HCT116 (cell line): ENCODE measurements at regions not wholly inside any gene's neighbourhood (a gene's known extent, or its start where the extent isn't known, plus 50 kb on each side); places are given as distances from the start of the nearest gene placed in this dataset.

ENCODE experiments used
- ATAC-seq: fragments of 200-7000 bp; cut with Tn5 transposase; 2 replicates; pipeline ENCODE4 v1.9.1; 2020; ENCODE audit warnings: mild to moderate bottlenecking, moderate library complexity
- BruUV-seq: library from RNA; stranded (reverse); fragments of 400-500 nt; replicated peaks from 2 replicates; lab custom pipeline; 2021; lab: Mats Ljungman, UMichigan
- CTCF ChIA-PET: fragments of 300-600 bp; sonication (Branson Sonifier 250); formaldehyde crosslinking; loops from one replicate; lab custom pipeline; 2021; ENCODE audit warnings: antibody characterized with exemption; lab: Charles Lee
- POLR2A ChIA-PET: fragments of 300-600, 350-600 bp; sonication (Branson Sonifier 250); formaldehyde crosslinking; loops from one replicate; lab custom pipeline; 2021; ENCODE audit warnings: antibody characterized with exemption; lab: Charles Lee
- RAD21 ChIA-PET, 2 experiments: fragments of 300-600 bp; sonication (Branson Sonifier 250); formaldehyde crosslinking; loops; one replicate each; lab custom pipeline; 2023; ENCODE audit warnings: low total read pairs in 2 of 2; ENCODE audit not compliant: uncharacterized antibody in 2 of 2, unreplicated experiment in 2 of 2, low non-redundant PET in 1 of 2; lab: Charles Lee
- DNase-seq: peaks from one replicate; pipeline ENCODE4 v3.0.0-alpha.2; 2010; ENCODE audit warnings: low read depth, low spot score
- H2AFZ ChIP-seq: fragments of 200-600 bp; shearing (Covaris generic), sonication (generic); 2 replicates; pipeline ENCODE4 v1.6.1; 2017; ENCODE audit warnings: low read depth, mixed run types, mixed read lengths, antibody characterized with exemption, low read length; ENCODE audit not compliant: poor library complexity, severe bottlenecking
- H3K27ac ChIP-seq: 2 replicates; pipeline ENCODE4 v1.5.1; 2012; ENCODE audit warnings: low read depth, low read length
- H3K27me3 ChIP-seq: fragments of 200-600 bp; sonication (generic); 2 replicates; pipeline ENCODE4 v1.6.1; 2016; ENCODE audit warnings: mixed run types, low read length, mixed read lengths; ENCODE audit not compliant: insufficient read depth
- H3K36me3 ChIP-seq, 2 experiments: fragments of 200-500 bp in 1 of 2; fragments of 200-600 bp in 1 of 2; sonication (Bioruptor generic) in 1 of 2; sonication (generic) in 1 of 2; 2 replicates each; pipeline versions ENCODE4 v1.5.1 to v1.6.1; 2014 to 2016; ENCODE audit warnings: low read length in 2 of 2, inconsistent platforms in 1 of 2, mixed read lengths in 1 of 2, mixed run types in 1 of 2; ENCODE audit not compliant: insufficient read depth in 2 of 2, control insufficient read depth in 1 of 2
- H3K4me1 ChIP-seq, 2 experiments: fragments of 200-600 bp in 1 of 2; sonication (generic) in 1 of 2; 2 replicates each; pipeline versions ENCODE4 v1.5.1 to v1.6.1; 2012 to 2017; ENCODE audit warnings: low read length in 2 of 2, inconsistent platforms in 1 of 2, mild to moderate bottlenecking in 1 of 2, mixed read lengths in 1 of 2, mixed run types in 1 of 2, moderate library complexity in 1 of 2; ENCODE audit not compliant: insufficient read depth in 2 of 2, control insufficient read depth in 1 of 2
- H3K4me2 ChIP-seq: fragments of 200-600 bp; sonication (generic); 2 replicates; pipeline ENCODE4 v1.6.1; 2017; ENCODE audit warnings: mixed run types, low read length, mixed read lengths
- H3K4me3 ChIP-seq, 2 experiments: fragments of 200-600 bp in 1 of 2; sonication (generic) in 1 of 2; replicated peaks in 1 of 2; 2 replicates each; pipeline ENCODE4 v1.5.1; 2011 to 2016; ENCODE audit warnings: low read length in 2 of 2, control low read depth in 1 of 2, low read depth in 1 of 2, mild to moderate bottlenecking in 1 of 2, mixed read lengths in 1 of 2, mixed run types in 1 of 2
- H3K79me2 ChIP-seq: fragments of 200-600 bp; sonication (generic); 2 replicates; pipeline ENCODE4 v1.6.1; 2017; ENCODE audit warnings: mild to moderate bottlenecking, mixed run types, low read length, moderate library complexity, mixed read lengths; ENCODE audit not compliant: insufficient read depth
- H3K9ac ChIP-seq: fragments of 200-600 bp; sonication (generic); 2 replicates; pipeline ENCODE4 v1.6.1; 2016; ENCODE audit warnings: low read length, mixed read lengths
- H3K9me2 ChIP-seq: fragments of 200-600 bp; sonication (generic), shearing (Covaris generic); 2 replicates; pipeline ENCODE4 v1.6.1; 2017; ENCODE audit warnings: mixed run types, mild to moderate bottlenecking, moderate library complexity; ENCODE audit not compliant: insufficient read depth
- H3K9me3 ChIP-seq, 2 experiments: fragments of 200-500 bp in 1 of 2; fragments of 200-600 bp in 1 of 2; sonication (Bioruptor generic) in 1 of 2; sonication (generic) in 1 of 2; 2 replicates each; pipeline ENCODE4 v1.6.1; 2014 to 2017; ENCODE audit warnings: low read length in 2 of 2, mixed read lengths in 2 of 2, inconsistent platforms in 1 of 2, low read depth in 1 of 2, mild to moderate bottlenecking in 1 of 2, mixed run types in 1 of 2, moderate library complexity in 1 of 2; ENCODE audit not compliant: control insufficient read depth in 1 of 2, insufficient read depth in 1 of 2
- H4K20me1 ChIP-seq: fragments of 200-600 bp; sonication (generic), shearing (Covaris generic); 2 replicates; pipeline ENCODE4 v1.6.1; 2017; ENCODE audit warnings: mixed run types, mild to moderate bottlenecking, moderate library complexity; ENCODE audit not compliant: insufficient read depth
- CBX3 ChIP-seq: IDR thresholded peaks from 2 replicates; pipeline ENCODE4 v1.6.1; 2012; ENCODE audit warnings: low read depth
- CEBPB ChIP-seq: IDR thresholded peaks from 2 replicates; pipeline ENCODE4 v1.6.1; 2012; ENCODE audit warnings: low read depth
- EGR1 ChIP-seq: IDR thresholded peaks from 2 replicates; pipeline ENCODE4 v1.6.1; 2012; ENCODE audit warnings: low read depth
- ELF1 ChIP-seq: IDR thresholded peaks from 2 replicates; pipeline ENCODE4 v1.6.1; 2012; ENCODE audit warnings: low read depth, borderline replicate concordance
- EZH2 ChIP-seq: fragments of 200-600 bp; sonication (generic); IDR thresholded peaks from 2 replicates; pipeline ENCODE4 v1.6.1; 2017; ENCODE audit warnings: antibody characterized with exemption, mixed run types
- EZH2phosphoT487 ChIP-seq: fragments of 200-600 bp; IDR thresholded peaks from 2 replicates; pipeline ENCODE4 v1.6.1; 2018; ENCODE audit warnings: antibody characterized with exemption, borderline replicate concordance
- FOSL1 ChIP-seq: IDR thresholded peaks from 2 replicates; pipeline ENCODE4 v1.6.1; 2012; ENCODE audit warnings: low read depth
- POLR2A ChIP-seq: IDR thresholded peaks from 2 replicates; pipeline ENCODE4 v1.7.0; 2011; ENCODE audit warnings: borderline replicate concordance; ENCODE audit not compliant: insufficient read depth, insufficient read length; ENCODE audit errors: extremely low read depth
- POLR2AphosphoS5 ChIP-seq: IDR thresholded peaks from 2 replicates; pipeline ENCODE4 v1.6.1; 2011; ENCODE audit warnings: mild to moderate bottlenecking, low read depth, low read length, moderate library complexity
- RAD21 ChIP-seq: IDR thresholded peaks from 2 replicates; pipeline ENCODE4 v1.6.1; 2012; ENCODE audit warnings: low read depth, mild to moderate bottlenecking
- SP1 ChIP-seq: IDR thresholded peaks from 2 replicates; pipeline ENCODE4 v1.6.1; 2012; ENCODE audit warnings: low read depth
- SRF ChIP-seq: IDR thresholded peaks from 2 replicates; pipeline ENCODE4 v1.6.1; 2012; ENCODE audit warnings: low read depth
- TCF7L2 ChIP-seq: IDR thresholded peaks from 2 replicates; pipeline ENCODE4 v1.7.0; 2011; ENCODE audit warnings: borderline replicate concordance, inconsistent platforms; ENCODE audit not compliant: insufficient read depth, insufficient read length; ENCODE audit errors: extremely low read depth
- YY1 ChIP-seq: IDR thresholded peaks from 2 replicates; pipeline ENCODE4 v1.6.1; 2011; ENCODE audit warnings: low read length, low read depth, moderate library complexity, mild to moderate bottlenecking; ENCODE audit not compliant: insufficient replicate concordance; ENCODE audit errors: extremely low read depth
- ZFX ChIP-seq: fragments of 450-650 bp; IDR thresholded peaks from 2 replicates; pipeline ENCODE4 v1.6.1; 2017
- ZNF274 ChIP-seq: fragments of 200-500 bp; sonication (Bioruptor generic); IDR thresholded peaks from 2 replicates; pipeline ENCODE4 v1.6.1; 2014; ENCODE audit warnings: mild to moderate bottlenecking, low read depth, low read length, inconsistent platforms
- intact Hi-C: fragments of 100-400 bp; cut with micrococcal nuclease; formaldehyde crosslinking; loops from 2 replicates; pipeline ENCODE4 v1.10.0; 2022
- TF ChIP-seq, protein P1 (sequence below), 3 experiments: fragments of 200-600 bp in 1 of 3; sonication (generic) in 1 of 3; IDR thresholded peaks in 2 of 3; conservative IDR thresholded peaks in 1 of 3; 2 replicates each; pipeline ENCODE4 v1.5.1; 2012 to 2017; ENCODE audit warnings: low read depth in 2 of 3, low read length in 2 of 3, antibody characterized with exemption in 1 of 3, borderline replicate concordance in 1 of 3, control low read depth in 1 of 3, mild to moderate bottlenecking in 1 of 3, mixed read lengths in 1 of 3, mixed run types in 1 of 3, moderate library complexity in 1 of 3; ENCODE audit not compliant: insufficient read depth in 1 of 3
- TF ChIP-seq, protein P2 (sequence below): IDR thresholded peaks from 2 replicates; pipeline ENCODE4 v1.6.1; 2012
- TF ChIP-seq, protein P3 (sequence below): IDR thresholded peaks from 2 replicates; pipeline ENCODE4 v1.6.1; 2012

DNA sequence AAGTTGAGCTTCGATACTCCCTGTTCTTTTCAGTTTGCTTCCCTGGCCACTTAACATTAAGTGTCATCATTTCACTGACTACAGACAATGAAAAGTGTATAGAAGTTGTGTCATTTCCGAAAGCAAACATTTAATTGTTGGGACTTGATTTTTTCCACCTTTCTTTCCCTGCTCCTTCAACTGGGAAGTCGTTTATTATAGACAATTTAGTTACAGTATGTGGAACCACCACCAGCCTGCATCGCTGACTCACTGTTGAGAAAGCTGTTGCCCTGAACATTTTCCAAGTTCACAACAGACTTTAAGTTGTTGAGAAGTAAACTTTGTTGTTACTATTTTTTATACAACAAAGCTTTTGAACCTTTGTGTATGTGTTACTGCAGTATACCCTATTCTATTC, 788.4 kb upstream of the PRR20A start:
- ChIA-PET CTCF (no interaction called here), POLR2A (no interaction called here)
- intact Hi-C loops, result no loop called here
- H3K4me2 ChIP-seq, result no peak overlapping the region
- no TSS peak for BruUV-seq
- no peak overlapping the region for H2AFZ ChIP-seq
- DNase-seq, result no peak
- no peak for TF ChIP-seq EGR1
- no peak for TF ChIP-seq EZH2
- no peak for TF ChIP-seq SP1
- TF ChIP-seq SRF, result no peak
- no peak for TF ChIP-seq YY1
- no peak for TF ChIP-seq CEBPB
- TF ChIP-seq POLR2A, result no peak
- no peak for TF ChIP-seq TCF7L2
- TF ChIP-seq FOSL1, result no peak
- no peak for TF ChIP-seq RAD21
- TF ChIP-seq CBX3, result no peak
- no peak for TF ChIP-seq EZH2phosphoT487
- TF ChIP-seq ELF1, result no peak
- TF ChIP-seq ZNF274, result no peak
- TF ChIP-seq, protein P1, sequence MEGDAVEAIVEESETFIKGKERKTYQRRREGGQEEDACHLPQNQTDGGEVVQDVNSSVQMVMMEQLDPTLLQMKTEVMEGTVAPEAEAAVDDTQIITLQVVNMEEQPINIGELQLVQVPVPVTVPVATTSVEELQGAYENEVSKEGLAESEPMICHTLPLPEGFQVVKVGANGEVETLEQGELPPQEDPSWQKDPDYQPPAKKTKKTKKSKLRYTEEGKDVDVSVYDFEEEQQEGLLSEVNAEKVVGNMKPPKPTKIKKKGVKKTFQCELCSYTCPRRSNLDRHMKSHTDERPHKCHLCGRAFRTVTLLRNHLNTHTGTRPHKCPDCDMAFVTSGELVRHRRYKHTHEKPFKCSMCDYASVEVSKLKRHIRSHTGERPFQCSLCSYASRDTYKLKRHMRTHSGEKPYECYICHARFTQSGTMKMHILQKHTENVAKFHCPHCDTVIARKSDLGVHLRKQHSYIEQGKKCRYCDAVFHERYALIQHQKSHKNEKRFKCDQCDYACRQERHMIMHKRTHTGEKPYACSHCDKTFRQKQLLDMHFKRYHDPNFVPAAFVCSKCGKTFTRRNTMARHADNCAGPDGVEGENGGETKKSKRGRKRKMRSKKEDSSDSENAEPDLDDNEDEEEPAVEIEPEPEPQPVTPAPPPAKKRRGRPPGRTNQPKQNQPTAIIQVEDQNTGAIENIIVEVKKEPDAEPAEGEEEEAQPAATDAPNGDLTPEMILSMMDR (IDR thresholded peaks at IDR 0.05 in 2 of 3, conservative IDR thresholded peaks at IDR 0.05 in 1 of 3; ENCODE audit: borderline replicate concordance in 1 of 3, insufficient read depth in 1 of 3, low read depth in 2 of 3, low read length in 2 of 3), result no peak
- TF ChIP-seq ZFX, result no peak
- no peak for TF ChIP-seq POLR2AphosphoS5
- TF ChIP-seq, protein P2, sequence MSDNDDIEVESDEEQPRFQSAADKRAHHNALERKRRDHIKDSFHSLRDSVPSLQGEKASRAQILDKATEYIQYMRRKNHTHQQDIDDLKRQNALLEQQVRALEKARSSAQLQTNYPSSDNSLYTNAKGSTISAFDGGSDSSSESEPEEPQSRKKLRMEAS, result no peak
- TF ChIP-seq, protein P3, sequence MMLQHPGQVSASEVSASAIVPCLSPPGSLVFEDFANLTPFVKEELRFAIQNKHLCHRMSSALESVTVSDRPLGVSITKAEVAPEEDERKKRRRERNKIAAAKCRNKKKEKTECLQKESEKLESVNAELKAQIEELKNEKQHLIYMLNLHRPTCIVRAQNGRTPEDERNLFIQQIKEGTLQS, result no peak
- TF ChIP-seq, all 23 proteins: peak for 0
- Histone ChIP-seq H3K4me1 (no peaks in the 10 kb centered on the region), H3K36me3 (no peaks in the 10 kb centered on the region), H3K79me2 (no peaks in the 10 kb centered on the region), H3K27me3 (no peaks in the 10 kb centered on the region), H4K20me1 (no peaks in the 10 kb centered on the region), H3K9me3 (peaks cover 11 to 29% of the 10 kb centered on the region in 2 experiments; a peak in 3 of 4 replicates), H3K27ac (no peak overlapping the region), H3K9me2 (no peaks in the 10 kb centered on the region), H3K9ac (no peak overlapping the region), H3K4me3 (no peak overlapping the region)
- no peak for ATAC-seq
- RAD21 ChIA-PET, result no interaction called here
